Endothelial cell of umbilical vein (primary cell): ENCODE measurements at regions not wholly inside any gene's neighbourhood (a gene's known extent, or its start where the extent isn't known, plus 50 kb on each side); places are given as distances from the start of the nearest gene placed in this dataset.

Experiments
- EZH2 ChIP-seq: IDR thresholded peaks from 2 replicates; pipeline ENCODE4 v1.6.1; 2012; ENCODE audit warnings: borderline replicate concordance, low read depth, mild to moderate bottlenecking, moderate library complexity, low read length, inconsistent platforms; ENCODE audit not compliant: severe bottlenecking
- FOS ChIP-seq: IDR thresholded peaks from 2 replicates; pipeline ENCODE4 v1.6.1; 2011; ENCODE audit warnings: mild to moderate bottlenecking, low read length, moderate library complexity, borderline replicate concordance; ENCODE audit not compliant: insufficient read depth
- POLR2A ChIP-seq: IDR thresholded peaks from 2 replicates; pipeline ENCODE4 v1.6.1; 2012; ENCODE audit warnings: low read depth, mild to moderate bottlenecking, control low read depth, low read length
- POLR2AphosphoS5 ChIP-seq: IDR thresholded peaks from 2 replicates; pipeline ENCODE4 v1.6.1; 2012; ENCODE audit warnings: low read depth, mild to moderate bottlenecking, control low read depth, low read length, moderate library complexity; ENCODE audit not compliant: insufficient read depth
- TF ChIP-seq, protein P1 (sequence below), 2 donors: IDR thresholded peaks; 1 replicate in 1 of 2; 2 replicates in 1 of 2; pipeline ENCODE4 v1.5.1; 2011; ENCODE audit warnings: low read length in 2 of 2, mild to moderate bottlenecking in 2 of 2, moderate library complexity in 2 of 2, control low read depth in 1 of 2, inconsistent platforms in 1 of 2, low read depth in 1 of 2; ENCODE audit not compliant: insufficient read depth in 1 of 2; ENCODE audit errors: extremely low read depth in 1 of 2

DNA sequence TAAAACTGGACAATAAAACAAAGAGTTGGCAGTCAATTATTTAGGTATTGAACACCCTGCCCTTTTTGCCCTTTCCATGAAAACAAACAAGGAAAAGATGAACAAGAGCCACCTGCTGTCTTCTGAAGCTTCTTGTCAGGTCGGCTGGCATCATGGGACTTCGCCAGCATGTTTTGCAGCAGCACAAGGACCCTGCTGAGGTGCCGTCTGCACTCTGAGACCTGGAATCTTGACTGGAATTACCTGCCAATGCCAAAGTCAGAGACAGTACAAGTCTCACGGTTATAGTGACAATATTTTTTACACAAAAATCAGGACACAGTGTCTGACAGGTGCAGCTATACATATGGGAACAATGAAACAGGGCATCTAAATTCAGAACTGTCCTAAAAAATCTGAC lies 284.5 kb downstream of the GASK1B start:
- TF ChIP-seq EZH2 (no peak), POLR2A (no peak), POLR2AphosphoS5 (no peak), FOS (no peak)
- TF ChIP-seq, protein P1, sequence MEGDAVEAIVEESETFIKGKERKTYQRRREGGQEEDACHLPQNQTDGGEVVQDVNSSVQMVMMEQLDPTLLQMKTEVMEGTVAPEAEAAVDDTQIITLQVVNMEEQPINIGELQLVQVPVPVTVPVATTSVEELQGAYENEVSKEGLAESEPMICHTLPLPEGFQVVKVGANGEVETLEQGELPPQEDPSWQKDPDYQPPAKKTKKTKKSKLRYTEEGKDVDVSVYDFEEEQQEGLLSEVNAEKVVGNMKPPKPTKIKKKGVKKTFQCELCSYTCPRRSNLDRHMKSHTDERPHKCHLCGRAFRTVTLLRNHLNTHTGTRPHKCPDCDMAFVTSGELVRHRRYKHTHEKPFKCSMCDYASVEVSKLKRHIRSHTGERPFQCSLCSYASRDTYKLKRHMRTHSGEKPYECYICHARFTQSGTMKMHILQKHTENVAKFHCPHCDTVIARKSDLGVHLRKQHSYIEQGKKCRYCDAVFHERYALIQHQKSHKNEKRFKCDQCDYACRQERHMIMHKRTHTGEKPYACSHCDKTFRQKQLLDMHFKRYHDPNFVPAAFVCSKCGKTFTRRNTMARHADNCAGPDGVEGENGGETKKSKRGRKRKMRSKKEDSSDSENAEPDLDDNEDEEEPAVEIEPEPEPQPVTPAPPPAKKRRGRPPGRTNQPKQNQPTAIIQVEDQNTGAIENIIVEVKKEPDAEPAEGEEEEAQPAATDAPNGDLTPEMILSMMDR (IDR thresholded peaks at IDR 0.05; ENCODE audit: extremely low read depth in 1 of 2, insufficient read depth in 1 of 2, low read depth in 1 of 2, low read length in 2 of 2): no peak
